ENCODE measurements at regions not wholly inside any gene's neighbourhood (a gene's known extent, or its start where the extent isn't known, plus 50 kb on each side); places are given as distances from the start of the nearest gene placed in this dataset.

GRCh38 chr5:124671193-124671592 is 75.2 kb downstream of the ZNF608 start:
- Histone ChIP-seq H3K4me1 (ENCODE audit: control insufficient read depth in 4 of 4, insufficient read depth in 4 of 4, low read length in 3 of 4) (peaks cover 0 to 6% (median 2%) of the 10 kb centered on the region in 4 donors), H3K27me3 (ENCODE audit: control insufficient read depth in 4 of 4, insufficient read depth in 4 of 4, low read length in 3 of 4) (no peaks in the 10 kb centered on the region), H3K27ac (ENCODE audit: low read depth in 1 of 2, low read length in 2 of 2) (no peak overlapping the region), H3K4me3 (ENCODE audit: low read depth in 1 of 3, low read length in 3 of 3) (no peak overlapping the region), H3K9ac (ENCODE audit: low read depth in 1 of 2, low read length in 2 of 2) (no peak overlapping the region), H3K36me3 (ENCODE audit: control insufficient read depth in 4 of 4, insufficient read depth in 3 of 4, low read depth in 1 of 4, low read length in 3 of 4) (no peaks in the 10 kb centered on the region), H3K9me3 (ENCODE audit: control insufficient read depth in 4 of 4, low read length in 3 of 4) (no peaks in the 10 kb centered on the region)
- 97% methylated on average over 1 of the region's 1 CpG for WGBS
- no peak for DNase-seq (ENCODE audit: low spot score)
- TF ChIP-seq NR2F2 (IDR thresholded peaks at IDR 0.05) (no peak), JUND (IDR thresholded peaks at IDR 0.05) (no peak), GABPA (IDR thresholded peaks at IDR 0.05 in 1 of 2, conservative IDR thresholded peaks at IDR 0.05 in 1 of 2) (no peak), TAF1 (conservative IDR thresholded peaks at IDR 0.05) (no peak), FOXA1 (IDR thresholded peaks at IDR 0.05) (no peak), RXRA (IDR thresholded peaks at IDR 0.05) (no peak), CTCF (IDR thresholded peaks at IDR 0.05; ENCODE audit: low read depth, low read length, missing input control) (no peak), HNF4A (conservative IDR thresholded peaks at IDR 0.05) (no peak), HNF4G (IDR thresholded peaks at IDR 0.05) (no peak), ZBTB33 (IDR thresholded peaks at IDR 0.05) (no peak), SP1 (IDR thresholded peaks at IDR 0.05) (no peak), FOXA2 (IDR thresholded peaks at IDR 0.05) (no peak), REST (IDR thresholded peaks at IDR 0.05) (no peak), EGR1 (IDR thresholded peaks at IDR 0.05; ENCODE audit: low read depth in 2 of 2) (no peak), YY1 (IDR thresholded peaks at IDR 0.05) (no peak), RAD21 (IDR thresholded peaks at IDR 0.05) (no peak)
- TF ChIP-seq, protein P1, sequence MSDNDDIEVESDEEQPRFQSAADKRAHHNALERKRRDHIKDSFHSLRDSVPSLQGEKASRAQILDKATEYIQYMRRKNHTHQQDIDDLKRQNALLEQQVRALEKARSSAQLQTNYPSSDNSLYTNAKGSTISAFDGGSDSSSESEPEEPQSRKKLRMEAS (IDR thresholded peaks at IDR 0.05): no peak

DNA sequence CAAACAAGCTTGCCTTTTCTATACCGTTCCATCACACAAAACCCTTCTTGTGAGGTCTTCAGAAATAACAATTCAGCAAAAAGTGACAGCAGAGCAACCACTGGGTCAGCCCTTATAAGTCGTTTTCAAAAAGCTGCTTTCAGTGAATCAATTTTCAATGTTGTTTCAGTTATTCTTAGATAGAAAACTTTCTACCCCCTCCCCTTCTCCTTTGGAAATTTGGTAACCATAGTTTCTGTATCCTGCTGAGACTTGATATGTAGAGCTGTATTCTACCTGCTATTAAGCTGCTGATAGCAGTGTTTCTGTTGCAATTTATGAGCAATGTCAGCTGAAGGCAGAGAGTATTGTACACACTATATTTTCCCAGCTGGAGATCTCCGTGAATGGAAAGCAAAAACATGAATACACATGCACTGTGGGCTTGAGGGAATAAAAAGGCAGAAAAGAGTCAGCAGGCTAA is 75.7 kb downstream of the ZNF608 start:
- H3K27me3 ChIP-seq (ENCODE audit: control insufficient read depth in 4 of 4, insufficient read depth in 4 of 4, low read length in 3 of 4): no peaks in the 10 kb centered on the region
- no peak overlapping the region for H3K27ac ChIP-seq (ENCODE audit: low read depth in 1 of 2, low read length in 2 of 2)
- peaks cover 0 to 8% (median 2%) of the 10 kb centered on the region in 4 donors for H3K4me1 ChIP-seq (ENCODE audit: control insufficient read depth in 4 of 4, insufficient read depth in 4 of 4, low read length in 3 of 4)
- DNase-seq (ENCODE audit: low spot score): no peak
- 78% methylated on average over 3 of the region's 3 CpGs for WGBS
- H3K9me3 ChIP-seq (ENCODE audit: control insufficient read depth in 4 of 4, low read length in 3 of 4): no peaks in the 10 kb centered on the region
- H3K4me3 ChIP-seq (ENCODE audit: low read depth in 1 of 3, low read length in 3 of 3): no peak overlapping the region
- H3K36me3 ChIP-seq (ENCODE audit: control insufficient read depth in 4 of 4, insufficient read depth in 3 of 4, low read depth in 1 of 4, low read length in 3 of 4): no peaks in the 10 kb centered on the region
- H3K9ac ChIP-seq (ENCODE audit: low read depth in 1 of 2, low read length in 2 of 2): no peak overlapping the region
- TF ChIP-seq EGR1 (IDR thresholded peaks at IDR 0.05; ENCODE audit: low read depth in 2 of 2) (no peak), YY1 (IDR thresholded peaks at IDR 0.05) (no peak), CTCF (IDR thresholded peaks at IDR 0.05; ENCODE audit: low read depth, low read length, missing input control) (no peak), RXRA (IDR thresholded peaks at IDR 0.05) (no peak), TAF1 (conservative IDR thresholded peaks at IDR 0.05) (no peak), REST (IDR thresholded peaks at IDR 0.05) (no peak), HNF4G (IDR thresholded peaks at IDR 0.05) (no peak)
